ENCODE measurements at regions not wholly inside any gene's neighbourhood (a gene's known extent, or its start where the extent isn't known, plus 50 kb on each side); places are given as distances from the start of the nearest gene placed in this dataset.

GRCh38 chr1:235023711-235024439, 104.8 kb downstream of the TOMM20 start (continued):
- TF ChIP-seq ARID3A (IDR thresholded peaks at IDR 0.05; ENCODE audit: low read depth, low read length) (peak; percentile 62; the same call in 1 of the 2 replicates), ZBTB39 (CRISPR knock-in tag; IDR thresholded peaks at IDR 0.05) (0 out of 2 replicates have a peak, but pooled peaks have one; percentile 64), HMG20A (CRISPR knock-in tag; IDR thresholded peaks at IDR 0.05; ENCODE audit: borderline replicate concordance) (peak; percentile 18; the same call in 1 of the 2 replicates), NR2F1 (CRISPR knock-in tag; IDR thresholded peaks at IDR 0.05) (0 out of 4 replicates have a peak, but pooled peaks of 1 of the 2 experiments have one; percentile 20), CEBPG (CRISPR knock-in tag; IDR thresholded peaks at IDR 0.05) (0 out of 2 replicates have a peak, but pooled peaks have one; percentile 7), NCOR1 (IDR thresholded peaks at IDR 0.05; ENCODE audit: borderline replicate concordance, low read length) (0 out of 2 replicates have a peak, but pooled peaks have one; percentile 41), BCL6 (CRISPR knock-in tag; IDR thresholded peaks at IDR 0.05) (peak; percentile 82), ZNF670 (CRISPR knock-in tag; IDR thresholded peaks at IDR 0.05; ENCODE audit: borderline replicate concordance) (no peak), ETV5 (CRISPR knock-in tag; IDR thresholded peaks at IDR 0.05; ENCODE audit: borderline replicate concordance) (no peak), FUBP1 (CRISPR knock-in tag; IDR thresholded peaks at IDR 0.05; ENCODE audit: borderline replicate concordance) (no peak), KLF16 (CRISPR knock-in tag; IDR thresholded peaks at IDR 0.05) (peak in 1 of 2 experiments; percentile 22; a peak in 1 of 4 replicates), MED1 (CRISPR knock-in tag; IDR thresholded peaks at IDR 0.05) (peak; percentile 18; the same call in 1 of the 2 replicates), ZNF143 (CRISPR knock-in tag; IDR thresholded peaks at IDR 0.05) (no peak)
